KOPT-K1 (cell line): ENCODE measurements at regions not wholly inside any gene's neighbourhood (a gene's known extent, or its start where the extent isn't known, plus 50 kb on each side); places are given as distances from the start of the nearest gene placed in this dataset.

Source experiments
- H3K27ac ChIP-seq: fragments of 200-600 bp; sonication (generic); 2 replicates; pipeline ENCODE4 v1.5.1; 2016; ENCODE audit warnings: antibody characterized with exemption, mild to moderate bottlenecking, low read depth, low read length; ENCODE audit not compliant: poor library complexity, severe bottlenecking
- H3K36me3 ChIP-seq: fragments of 200-600 bp; sonication (generic); 2 replicates; pipeline ENCODE4 v1.5.1; 2017; ENCODE audit warnings: antibody characterized with exemption, mild to moderate bottlenecking, low read length, moderate library complexity; ENCODE audit not compliant: insufficient read depth
- H3K9me3 ChIP-seq: fragments of 200-600 bp; sonication (generic); 2 replicates; pipeline ENCODE4 v1.5.1; 2017; ENCODE audit warnings: antibody characterized with exemption, low read length, mild to moderate bottlenecking; ENCODE audit not compliant: insufficient read depth, poor library complexity, severe bottlenecking

GRCh38 chr1:104854529-104854928 is 1104.8 kb downstream of the AMY1C start:
- Histone ChIP-seq H3K9me3 (no peaks in the 10 kb centered on the region), H3K27ac (no peak overlapping the region), H3K36me3 (no peaks in the 10 kb centered on the region)

- no peak overlapping the region for H3K27ac ChIP-seq
- H3K9me3 ChIP-seq: no peaks in the 10 kb centered on the region
- no peaks in the 10 kb centered on the region for H3K36me3 ChIP-seq
These were observed 1105.9 kb downstream of the AMY1C start for GRCh38 chr1:104855550-104855949.

GRCh38 chr1:104856091-104856490 is 1106.4 kb downstream of the AMY1C start:
- Histone ChIP-seq H3K9me3 (no peaks in the 10 kb centered on the region), H3K36me3 (no peaks in the 10 kb centered on the region), H3K27ac (no peak overlapping the region)

- Histone ChIP-seq H3K36me3 (no peaks in the 10 kb centered on the region), H3K9me3 (no peaks in the 10 kb centered on the region), H3K27ac (no peak overlapping the region)
These were observed 1106.8 kb downstream of the AMY1C start for GRCh38 chr1:104856518-104856917.

GRCh38 chr1:104868794-104869193 is 1119.1 kb downstream of the AMY1C start:
- H3K36me3 ChIP-seq: no peaks in the 10 kb centered on the region
- H3K9me3 ChIP-seq: no peaks in the 10 kb centered on the region
- H3K27ac ChIP-seq: no peak overlapping the region

- Histone ChIP-seq H3K27ac (no peak overlapping the region), H3K9me3 (no peaks in the 10 kb centered on the region), H3K36me3 (no peaks in the 10 kb centered on the region)
These were observed 1124.3 kb downstream of the AMY1C start for GRCh38 chr1:104874044-104874443.

- no peak overlapping the region for H3K27ac ChIP-seq
- no peaks in the 10 kb centered on the region for H3K9me3 ChIP-seq
These were observed 1128.7 kb downstream of the AMY1C start for GRCh38 chr1:104878203-104878909.

GRCh38 chr1:104884939-104885338 is 1135.2 kb downstream of the AMY1C start:
- Histone ChIP-seq H3K27ac (no peak overlapping the region), H3K36me3 (no peaks in the 10 kb centered on the region), H3K9me3 (no peaks in the 10 kb centered on the region)

More at GRCh38 chr1:104878203-104878909, 1128.7 kb downstream of the AMY1C start:
- H3K36me3 ChIP-seq: no peaks in the 10 kb centered on the region

GRCh38 chr1:104905322-104905721 is 1155.6 kb downstream of the AMY1C start:
- no peak overlapping the region for H3K27ac ChIP-seq
- H3K36me3 ChIP-seq: no peaks in the 10 kb centered on the region
- no peaks in the 10 kb centered on the region for H3K9me3 ChIP-seq

- no peaks in the 10 kb centered on the region for H3K9me3 ChIP-seq
- no peaks in the 10 kb centered on the region for H3K36me3 ChIP-seq
- H3K27ac ChIP-seq: no peak overlapping the region
These were observed 1156.4 kb downstream of the AMY1C start for GRCh38 chr1:104906141-104906540.

GRCh38 chr1:104919188-104919587 is 1169.5 kb downstream of the AMY1C start:
- no peaks in the 10 kb centered on the region for H3K36me3 ChIP-seq
- no peaks in the 10 kb centered on the region for H3K9me3 ChIP-seq
- H3K27ac ChIP-seq: no peak overlapping the region

GRCh38 chr1:104921525-104921924 is 1171.8 kb downstream of the AMY1C start:
- Histone ChIP-seq H3K36me3 (no peaks in the 10 kb centered on the region), H3K9me3 (no peaks in the 10 kb centered on the region), H3K27ac (no peak overlapping the region)

- Histone ChIP-seq H3K27ac (no peak overlapping the region), H3K9me3 (no peaks in the 10 kb centered on the region), H3K36me3 (no peaks in the 10 kb centered on the region)
These were observed 1173.4 kb downstream of the AMY1C start for GRCh38 chr1:104923075-104923474.

- Histone ChIP-seq H3K9me3 (no peaks in the 10 kb centered on the region), H3K36me3 (no peaks in the 10 kb centered on the region), H3K27ac (no peak overlapping the region)
These were observed 1179.6 kb downstream of the AMY1C start for GRCh38 chr1:104929280-104929679.

- no peak overlapping the region for H3K27ac ChIP-seq
- no peaks in the 10 kb centered on the region for H3K9me3 ChIP-seq
- no peaks in the 10 kb centered on the region for H3K36me3 ChIP-seq
These were observed 1182.6 kb downstream of the AMY1C start for GRCh38 chr1:104932030-104932915.
